ENCODE measurements at regions not wholly inside any gene's neighbourhood (a gene's known extent, or its start where the extent isn't known, plus 50 kb on each side); places are given as distances from the start of the nearest gene placed in this dataset.

DNA sequence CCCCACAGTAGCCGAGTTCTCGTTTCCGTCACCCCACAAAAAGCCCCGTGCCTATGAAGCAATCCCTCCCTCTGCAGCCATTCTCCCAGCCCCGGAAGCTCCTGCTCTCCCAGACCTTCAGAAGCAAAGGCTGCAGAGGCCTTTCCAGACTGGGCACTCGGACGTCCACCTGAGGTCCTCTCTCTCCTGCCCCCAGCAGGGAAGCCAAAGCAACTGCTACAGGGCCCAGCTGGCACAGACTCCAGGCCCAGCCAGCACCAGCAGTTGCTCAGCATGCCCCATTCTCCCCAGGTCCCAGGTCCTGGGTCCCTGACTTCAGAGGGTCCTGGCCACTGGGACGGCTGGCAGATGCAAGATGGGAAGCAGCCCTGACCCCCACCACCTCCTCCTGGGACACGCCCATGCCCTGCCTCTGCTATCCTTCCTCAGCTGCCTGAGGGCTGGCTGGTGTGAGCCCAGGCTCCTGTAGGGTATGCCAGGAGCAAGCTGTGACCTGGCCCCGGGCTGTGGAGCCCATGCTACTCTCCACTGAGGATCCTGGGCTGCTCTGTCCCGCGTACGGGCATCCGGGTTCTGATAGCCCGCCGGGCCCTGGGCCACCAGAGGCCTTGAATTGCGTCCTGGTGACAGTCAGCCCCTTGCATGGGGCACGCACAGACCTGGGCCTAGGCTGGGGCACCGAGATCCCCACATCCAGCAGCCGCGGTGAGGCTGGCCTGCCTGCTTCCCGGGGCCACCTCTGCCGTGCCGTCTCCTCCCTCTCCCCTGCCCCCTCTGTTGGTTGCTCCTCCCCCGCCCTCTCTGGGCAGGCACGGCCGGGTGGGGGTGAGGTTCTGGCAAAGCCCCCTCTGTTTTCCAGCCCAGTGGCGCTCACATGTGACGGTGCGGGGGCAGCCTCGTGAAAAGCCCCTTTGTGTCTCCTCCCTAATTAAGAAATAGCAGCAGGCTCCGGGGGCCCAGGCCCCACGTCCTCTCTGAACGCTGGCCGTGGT is 1310.3 kb downstream of the BRD1 start:
- no peak overlapping the region for H3K4me3 ChIP-seq

GRCh38 chr22:48516571-48516970 is 1311.1 kb downstream of the BRD1 start:
- WGBS, 4 donors, result 45 to 87% (median 76%) methylated on average over 5 to 9 of the region's 9 CpGs
- TF ChIP-seq CTCF (IDR thresholded peaks at IDR 0.05), result no peak
- TF ChIP-seq POLR2A (IDR thresholded peaks at IDR 0.05), result no peak
- Histone ChIP-seq H3K4me3 (no peak overlapping the region), H3K9me3 (replicated peaks in 1 of 3) (no peaks in the 10 kb centered on the region), H3K27me3 (no peaks in the 10 kb centered on the region), H3K4me1 (replicated peaks in 1 of 2) (no peaks in the 10 kb centered on the region), H3K36me3 (replicated peaks in 1 of 2) (no peaks in the 10 kb centered on the region), H3K27ac (no peak overlapping the region)
- no peak for DNase-seq
- intact Hi-C loops (cut with DNase I), result no loop called here

More for the DNA sequence above, 1310.3 kb downstream of the BRD1 start:
- TF ChIP-seq POLR2A (IDR thresholded peaks at IDR 0.05), result no peak
- TF ChIP-seq CTCF (IDR thresholded peaks at IDR 0.05), result no peak
- Histone ChIP-seq H3K27ac (no peak overlapping the region), H3K27me3 (no peaks in the 10 kb centered on the region), H3K9me3 (replicated peaks in 1 of 3) (no peaks in the 10 kb centered on the region), H3K36me3 (replicated peaks in 1 of 2) (no peaks in the 10 kb centered on the region), H3K4me1 (replicated peaks in 1 of 2) (no peaks in the 10 kb centered on the region)
- DNase-seq, result no peak
- WGBS, 4 donors, result 71 to 79% (median 73%) methylated on average over 19 to 35 of the region's 35 CpGs
- intact Hi-C loops (cut with DNase I), result no loop called here

DNA sequence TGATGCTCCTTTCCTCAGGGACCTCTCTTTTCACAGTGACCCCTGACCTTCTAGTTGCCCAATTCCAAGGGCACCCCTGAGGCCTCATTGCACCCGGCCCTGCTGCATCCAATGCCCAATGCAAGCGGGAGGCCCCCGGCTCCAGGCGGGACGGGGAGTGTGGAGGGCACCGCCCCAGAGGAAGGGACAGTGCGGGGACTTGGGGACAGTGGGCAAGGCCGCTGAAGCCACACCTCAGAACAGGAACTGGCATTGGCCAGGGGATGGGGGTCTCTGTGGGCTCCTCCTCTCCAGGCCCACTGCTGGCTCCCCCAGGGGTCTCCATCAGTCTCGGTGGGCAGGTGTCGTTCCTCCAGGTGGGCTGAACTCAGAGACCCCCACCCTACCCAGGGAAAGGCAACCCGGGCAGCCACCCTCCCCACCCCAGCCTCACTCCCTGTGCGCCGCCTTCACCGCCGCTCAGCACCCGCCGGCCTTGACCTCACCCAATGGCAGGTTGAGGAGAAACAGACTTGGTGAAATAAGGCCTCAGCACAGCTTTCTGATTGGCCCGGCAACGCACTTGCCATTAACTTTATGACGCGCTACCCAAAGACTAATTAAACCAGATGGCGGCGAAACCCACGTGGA is 1312.0 kb downstream of the BRD1 start:
- Histone ChIP-seq H3K4me3 (no peak overlapping the region), H3K4me1 (replicated peaks in 1 of 2) (no peaks in the 10 kb centered on the region), H3K27me3 (no peaks in the 10 kb centered on the region), H3K9me3 (replicated peaks in 1 of 3) (no peaks in the 10 kb centered on the region), H3K36me3 (replicated peaks in 1 of 2) (no peaks in the 10 kb centered on the region), H3K27ac (no peak overlapping the region)
- 83 to 93% (median 87%) methylated on average over 9 to 24 of the region's 24 CpGs for WGBS, 4 donors
- intact Hi-C loops (cut with DNase I), result no loop called here
- DNase-seq, result no peak
- TF ChIP-seq CTCF (IDR thresholded peaks at IDR 0.05) (no peak), POLR2A (IDR thresholded peaks at IDR 0.05) (no peak)

DNA sequence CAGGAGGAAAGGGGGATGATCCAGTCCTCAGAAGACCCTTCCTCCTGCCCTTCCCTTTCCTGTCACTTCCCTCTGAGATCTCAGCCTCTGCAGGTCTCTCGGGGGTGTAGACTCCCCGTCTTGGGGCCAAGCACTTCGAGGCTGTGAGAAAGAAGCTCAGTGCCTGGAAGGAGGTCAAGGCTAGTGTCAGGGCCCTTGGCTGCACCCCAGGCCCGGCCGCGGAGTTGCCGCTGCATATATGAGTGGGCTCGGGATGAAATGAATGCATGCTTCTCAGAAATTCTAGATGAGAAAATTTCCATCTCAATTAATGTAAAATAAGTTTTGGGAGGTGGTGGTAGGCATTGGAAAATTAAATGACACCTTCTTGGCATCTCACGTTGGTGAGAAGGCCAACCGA is 1313.7 kb downstream of the BRD1 start:
- Histone ChIP-seq H3K36me3 (replicated peaks in 1 of 2) (no peaks in the 10 kb centered on the region), H3K4me1 (replicated peaks in 1 of 2) (no peaks in the 10 kb centered on the region), H3K27me3 (no peaks in the 10 kb centered on the region), H3K27ac (no peak overlapping the region), H3K4me3 (no peak overlapping the region), H3K9me3 (replicated peaks in 1 of 3) (no peaks in the 10 kb centered on the region)
- intact Hi-C loops (cut with DNase I), result no loop called here
- 55 to 61% (median 56%) methylated on average over 10 of the region's 10 CpGs for WGBS, 4 donors
- TF ChIP-seq CTCF (IDR thresholded peaks at IDR 0.05) (no peak), POLR2A (IDR thresholded peaks at IDR 0.05) (no peak)
- no peak for DNase-seq

Data from adrenal gland (tissue), 9 donors.